H1 (cell line): ENCODE measurements at regions not wholly inside any gene's neighbourhood (a gene's known extent, or its start where the extent isn't known, plus 50 kb on each side); places are given as distances from the start of the nearest gene placed in this dataset.

Experiments
- CTCF ChIA-PET: fragments of 300-600 bp; sonication (Branson Sonifier 250); formaldehyde crosslinking; loops from one replicate; lab custom pipeline; 2021; ENCODE audit not compliant: partially characterized antibody; lab: Charles Lee
- POLR2A ChIA-PET: fragments of 300-600 bp; sonication (Branson Sonifier 250); formaldehyde crosslinking; loops from one replicate; lab custom pipeline; 2021; ENCODE audit warnings: inconsistent platforms; ENCODE audit not compliant: partially characterized antibody; lab: Charles Lee
- DNase-seq, 2 experiments: peaks; one replicate each; pipeline versions ENCODE4 v3.0.0 to v3.0.0-alpha.2; 2010 to 2022; ENCODE audit warnings: low spot score in 2 of 2, low read depth in 1 of 2, mixed read lengths in 1 of 2
- FAIRE-seq: peaks from 2 replicates; lab custom pipeline; 2011; peaks lifted over from hg19 to GRCh38; lab: Jason Lieb, UNC
- H2AFZ ChIP-seq: 2 replicates; pipeline ENCODE4 v1.8.1; 2012; ENCODE audit warnings: low read length, inconsistent platforms
- H2AK5ac ChIP-seq: 2 replicates; pipeline ENCODE4 v1.6.1; 2013; ENCODE audit warnings: low read depth, low read length
- H2BK120ac ChIP-seq: replicated peaks from 2 replicates; pipeline ENCODE3; 2013; ENCODE audit warnings: low read depth, low read length, inconsistent platforms
- H2BK12ac ChIP-seq: 2 replicates; pipeline ENCODE4 v1.6.1; 2013; ENCODE audit warnings: low read depth, low read length
- H2BK15ac ChIP-seq: 2 replicates; pipeline ENCODE4 v1.6.1; 2013; ENCODE audit warnings: low read length
- H2BK20ac ChIP-seq: 2 replicates; pipeline ENCODE4 v1.6.1; 2013; ENCODE audit warnings: low read length
- H2BK5ac ChIP-seq: 2 replicates; pipeline ENCODE4 v1.6.1; 2013; ENCODE audit warnings: low read depth, low read length
- H3K14ac ChIP-seq: 2 replicates; pipeline ENCODE4 v1.6.1; 2013; ENCODE audit warnings: inconsistent platforms; ENCODE audit not compliant: insufficient read length
- H3K18ac ChIP-seq: 2 replicates; pipeline ENCODE4 v1.6.1; 2013; ENCODE audit warnings: low read length; ENCODE audit errors: extremely low read depth
- H3K23ac ChIP-seq: 2 replicates; pipeline ENCODE4 v1.6.1; 2013; ENCODE audit warnings: inconsistent platforms; ENCODE audit not compliant: insufficient read length
- H3K23me2 ChIP-seq: 2 replicates; pipeline ENCODE4 v1.6.1; 2013; ENCODE audit warnings: low read depth, low read length
- H3K27ac ChIP-seq: 2 replicates; pipeline ENCODE4 v1.6.1; 2011; ENCODE audit warnings: low read depth, low read length, inconsistent platforms
- H3K27me3 ChIP-seq, 4 experiments: replicated peaks in 1 of 4; 1 replicate in 1 of 4; 2 replicates in 3 of 4; pipeline versions ENCODE4 v1.6.1 to v1.8.1; 2011 to 2013; ENCODE audit warnings: low read length in 3 of 4, mild to moderate bottlenecking in 3 of 4, inconsistent platforms in 2 of 4, mixed read lengths in 2 of 4, moderate library complexity in 1 of 4; ENCODE audit not compliant: control insufficient read depth in 3 of 4, insufficient read depth in 3 of 4; ENCODE audit errors: extremely low read depth in 1 of 4
- H3K36me3 ChIP-seq, 4 experiments: 2 replicates each; pipeline versions ENCODE4 v1.6.1 to v1.8.1; 2011 to 2013; ENCODE audit warnings: mild to moderate bottlenecking in 4 of 4, low read length in 3 of 4, moderate library complexity in 2 of 4, control low read depth in 1 of 4, inconsistent platforms in 1 of 4; ENCODE audit not compliant: insufficient read depth in 4 of 4, control insufficient read depth in 2 of 4
- H3K4ac ChIP-seq: replicated peaks from 2 replicates; pipeline ENCODE3; 2013; ENCODE audit warnings: low read length, low read depth, mixed read lengths, inconsistent platforms; ENCODE audit not compliant: insufficient read length
- H3K4me1 ChIP-seq, 4 experiments: replicated peaks in 1 of 4; 1 replicate in 1 of 4; 2 replicates in 3 of 4; pipeline versions ENCODE4 v1.6.1 to v1.8.1; 2011 to 2013; ENCODE audit warnings: low read length in 3 of 4, inconsistent platforms in 2 of 4, mixed read lengths in 1 of 4; ENCODE audit not compliant: insufficient read depth in 4 of 4, control insufficient read depth in 3 of 4
- H3K4me2 ChIP-seq, 2 experiments: 2 replicates each; pipeline versions ENCODE4 v1.6.1 to v1.8.1; 2011 to 2013; ENCODE audit warnings: low read depth in 2 of 2, low read length in 2 of 2, control low read depth in 1 of 2, inconsistent platforms in 1 of 2, mild to moderate bottlenecking in 1 of 2; ENCODE audit not compliant: insufficient read depth in 1 of 2
- H3K4me3 ChIP-seq, 4 experiments: fragments of 200-600, 300-600 bp in 1 of 4; sonication (generic), shearing (Covaris generic), sonication (Bioruptor Twin) in 1 of 4; 2 replicates each; pipeline versions ENCODE4 v1.5.1 to v1.8.1; 2011 to 2016; ENCODE audit warnings: low read length in 4 of 4, low read depth in 3 of 4, control low read depth in 2 of 4, inconsistent platforms in 2 of 4, mild to moderate bottlenecking in 2 of 4, mixed read lengths in 1 of 4, moderate library complexity in 1 of 4; ENCODE audit not compliant: insufficient read depth in 2 of 4; ENCODE audit errors: extremely low read depth in 1 of 4
- H3K56ac ChIP-seq: replicated peaks from 2 replicates; pipeline ENCODE3; 2013; ENCODE audit warnings: low read depth, mild to moderate bottlenecking, mixed read lengths, low read length, inconsistent platforms; ENCODE audit not compliant: insufficient read length
- H3K79me1 ChIP-seq: 2 replicates; pipeline ENCODE4 v1.6.1; 2013; ENCODE audit warnings: low read depth, low read length, control low read depth
- H3K79me2 ChIP-seq, 2 experiments: 2 replicates each; pipeline versions ENCODE4 v1.6.1 to v1.8.1; 2012 to 2013; ENCODE audit warnings: low read length in 2 of 2, mild to moderate bottlenecking in 2 of 2, inconsistent platforms in 1 of 2; ENCODE audit not compliant: insufficient read depth in 2 of 2, control insufficient read depth in 1 of 2
- H3K9ac ChIP-seq, 4 experiments: replicated peaks in 1 of 4; 1 replicate in 1 of 4; 2 replicates in 3 of 4; pipeline versions ENCODE4 v1.6.1 to v1.8.1; 2011 to 2013; ENCODE audit warnings: low read depth in 3 of 4, low read length in 3 of 4, control low read depth in 2 of 4, mild to moderate bottlenecking in 2 of 4, moderate library complexity in 2 of 4, inconsistent platforms in 1 of 4; ENCODE audit errors: extremely low read depth in 1 of 4
- H3K9me3 ChIP-seq, 2 experiments: 2 replicates each; pipeline versions ENCODE4 v1.6.1 to v1.8.1; 2012 to 2013; ENCODE audit warnings: mild to moderate bottlenecking in 2 of 2, moderate library complexity in 2 of 2, control low read depth in 1 of 2, inconsistent platforms in 1 of 2, low read depth in 1 of 2, low read length in 1 of 2, mixed read lengths in 1 of 2; ENCODE audit not compliant: insufficient read depth in 2 of 2
- H4K20me1 ChIP-seq, 2 experiments: replicated peaks in 1 of 2; 2 replicates each; pipeline versions ENCODE3 to v1.8.1; 2011 to 2013; ENCODE audit warnings: inconsistent platforms in 2 of 2, low read length in 2 of 2, mild to moderate bottlenecking in 1 of 2; ENCODE audit not compliant: insufficient read depth in 2 of 2, control insufficient read depth in 1 of 2
- H4K5ac ChIP-seq: 2 replicates; pipeline ENCODE4 v1.6.1; 2013; ENCODE audit warnings: low read length, low read depth, mixed read lengths, inconsistent platforms; ENCODE audit not compliant: insufficient read length
- H4K8ac ChIP-seq: 2 replicates; pipeline ENCODE4 v1.8.0; 2013; ENCODE audit warnings: mild to moderate bottlenecking, moderate library complexity, low read length, inconsistent platforms; ENCODE audit not compliant: insufficient read depth; ENCODE audit errors: extremely low read depth
- H4K91ac ChIP-seq: replicated peaks from 2 replicates; pipeline ENCODE3; 2013; ENCODE audit warnings: low read length, mixed read lengths, inconsistent platforms; ENCODE audit not compliant: insufficient read length
- CBX5 ChIP-seq: fragments of 300-800, 300-1000 bp; sonication (generic); IDR thresholded peaks from 2 replicates; pipeline ENCODE4 v1.7.1; 2016; ENCODE audit warnings: antibody characterized with exemption, low read length, low read depth
- CEBPB ChIP-seq: IDR thresholded peaks from 2 replicates; pipeline ENCODE4 v1.6.1; 2012; ENCODE audit warnings: low read depth, low read length
- EZH2 ChIP-seq: fragments of 200-600 bp; sonication (generic); IDR thresholded peaks from 2 replicates; pipeline ENCODE4 v1.7.1; 2012; ENCODE audit warnings: low read depth, mild to moderate bottlenecking, moderate library complexity, low read length, inconsistent platforms; ENCODE audit not compliant: severe bottlenecking
- HDAC2 ChIP-seq, 2 experiments: fragments of 300-600 bp in 1 of 2; sonication (generic) in 1 of 2; IDR thresholded peaks; 2 replicates each; pipeline ENCODE4 v1.6.1; 2011 to 2012; ENCODE audit warnings: low read depth in 2 of 2, low read length in 2 of 2, mild to moderate bottlenecking in 2 of 2, moderate library complexity in 2 of 2, borderline replicate concordance in 1 of 2, inconsistent platforms in 1 of 2
- JUN ChIP-seq: IDR thresholded peaks from 2 replicates; pipeline ENCODE4 v1.6.1; 2011; ENCODE audit warnings: low read depth, mild to moderate bottlenecking, improper control_type of control experiment, low read length
- POLR2A ChIP-seq, 2 experiments: IDR thresholded peaks; 1 replicate in 1 of 2; 2 replicates in 1 of 2; pipeline ENCODE4 v1.6.1; 2011; ENCODE audit warnings: low read depth in 2 of 2, low read length in 2 of 2, mild to moderate bottlenecking in 2 of 2; ENCODE audit errors: control extremely low read depth in 1 of 2
- RFX5 ChIP-seq: IDR thresholded peaks from 2 replicates; pipeline ENCODE4 v1.6.1; 2011; ENCODE audit warnings: low read depth, low read length, improper control_type of control experiment, borderline replicate concordance
- RXRA ChIP-seq: IDR thresholded peaks from 2 replicates; pipeline ENCODE4 v1.6.1; 2011; ENCODE audit warnings: low read depth, mild to moderate bottlenecking, low read length, moderate library complexity; ENCODE audit not compliant: insufficient read depth
- SAP30 ChIP-seq: fragments of 300-600 bp; sonication (generic); IDR thresholded peaks from 2 replicates; pipeline ENCODE4 v1.7.1; 2012; ENCODE audit warnings: low read length, moderate library complexity, mild to moderate bottlenecking, inconsistent platforms; ENCODE audit not compliant: insufficient read depth, insufficient replicate concordance
- SIX5 ChIP-seq: IDR thresholded peaks from 2 replicates; pipeline ENCODE4 v1.6.1; 2011; ENCODE audit warnings: mild to moderate bottlenecking, low read depth, low read length
- SP2 ChIP-seq: IDR thresholded peaks from 2 replicates; pipeline ENCODE4 v1.6.1; 2012; ENCODE audit warnings: mild to moderate bottlenecking, low read length, inconsistent platforms
- SP4 ChIP-seq: IDR thresholded peaks from 2 replicates; pipeline ENCODE4 v1.6.1; 2012; ENCODE audit warnings: low read length, inconsistent platforms
- SRF ChIP-seq: IDR thresholded peaks from 2 replicates; pipeline ENCODE4 v1.6.1; 2011; ENCODE audit warnings: mild to moderate bottlenecking, low read depth, low read length, moderate library complexity
- TBP ChIP-seq: IDR thresholded peaks from 2 replicates; pipeline ENCODE4 v1.6.1; 2011; ENCODE audit warnings: low read depth, low read length, improper control_type of control experiment
- YY1 ChIP-seq: IDR thresholded peaks from 2 replicates; pipeline ENCODE4 v1.6.1; 2011; ENCODE audit warnings: low read depth, mild to moderate bottlenecking, low read length
- WGBS, 2 experiments: shearing (Covaris generic) in 1 of 2; methylation state at CpG; one replicate each; pipeline versions ENCODE4 v1.1.6 to v1.1.7; 2013 to 2015; ENCODE audit warnings: low lambda C conversion rate in 2 of 2, mixed read lengths in 2 of 2, inconsistent platforms in 1 of 2, low coverage in 1 of 2, missing lambda C conversion rate in 1 of 2; ENCODE audit not compliant: insufficient replicate concordance in 2 of 2, insufficient coverage in 1 of 2, insufficient read length in 1 of 2; ENCODE audit errors: extremely low coverage in 1 of 2, missing lambda C conversion rate in 1 of 2; 5-methylcytosine and 5-hydroxymethylcytosine counted together
- TF ChIP-seq, protein P1 (sequence below): IDR thresholded peaks from 2 replicates; pipeline ENCODE4 v1.6.1; 2011; ENCODE audit warnings: low read depth, mild to moderate bottlenecking, low read length; ENCODE audit not compliant: insufficient read depth

DNA sequence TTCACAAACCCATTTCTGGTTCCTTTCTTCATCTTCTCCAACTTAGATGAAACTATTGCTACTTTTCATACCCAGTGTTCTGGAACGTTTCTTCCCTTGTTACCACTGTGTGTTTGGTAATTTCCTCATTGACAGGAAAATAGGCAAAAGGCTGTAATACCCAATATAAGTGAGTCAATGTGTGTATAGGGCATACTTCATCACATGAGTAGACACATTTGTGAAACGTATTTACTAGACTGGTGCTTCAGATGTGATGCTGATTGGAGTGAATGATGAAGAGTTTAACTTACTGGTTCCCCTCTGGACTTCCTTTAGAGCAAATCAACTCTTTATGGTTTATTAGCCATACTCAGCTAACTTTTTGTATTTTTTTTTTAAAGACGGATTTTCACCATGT is 195.1 kb upstream of the ATP6AP2 start:
- Histone ChIP-seq H2BK15ac (no peak overlapping the region), H3K14ac (no peak overlapping the region), H3K4me3 (no peak overlapping the region), H2BK20ac (no peak overlapping the region), H3K4me1 (peaks cover 0 to 3% (median 1%) of the 10 kb centered on the region in 4 experiments; a peak in 2 of 7 replicates), H2AK5ac (no peak overlapping the region), H3K36me3 (no peaks in the 10 kb centered on the region), H3K9ac (no peak overlapping the region), H2AFZ (no peak overlapping the region), H3K79me2 (no peaks in the 10 kb centered on the region), H3K18ac (no peak overlapping the region), H3K4ac (no peak overlapping the region), H2BK5ac (no peak overlapping the region), H3K23me2 (no peaks in the 10 kb centered on the region), H3K56ac (no peak overlapping the region), H4K20me1 (no peaks in the 10 kb centered on the region), H4K5ac (no peak overlapping the region), H2BK12ac (no peak overlapping the region), H3K27me3 (no peaks in the 10 kb centered on the region), H3K79me1 (no peaks in the 10 kb centered on the region), H4K8ac (no peak overlapping the region), H3K4me2 (no peak overlapping the region), H3K23ac (no peak overlapping the region), H4K91ac (no peak overlapping the region), H3K27ac (no peak overlapping the region), H2BK120ac (no peak overlapping the region), H3K9me3 (no peaks in the 10 kb centered on the region)
- 77% methylated on average over 3 of the region's 3 CpGs; no CpG with 5 or more reads in 1 of the 2 experiments for WGBS, 2 experiments
- FAIRE-seq (no peak), DNase-seq (no peak)
- ChIA-PET CTCF (no interaction called here), POLR2A (no interaction called here)
- TF ChIP-seq POLR2A (IDR thresholded peaks at IDR 0.05; ENCODE audit: control extremely low read depth in 1 of 2, low read depth in 2 of 2, low read length in 2 of 2) (no peak), SAP30 (no peak), EZH2 (no peak), CEBPB (no peak), YY1 (no peak), RFX5 (no peak), TBP (no peak), SRF (no peak), SP2 (no peak), RXRA (no peak), JUN (no peak), HDAC2 (IDR thresholded peaks at IDR 0.05; ENCODE audit: borderline replicate concordance in 1 of 2, low read depth in 2 of 2, low read length in 2 of 2) (no peak), CBX5 (no peak), SP4 (no peak), SIX5 (no peak)
- TF ChIP-seq, protein P1, sequence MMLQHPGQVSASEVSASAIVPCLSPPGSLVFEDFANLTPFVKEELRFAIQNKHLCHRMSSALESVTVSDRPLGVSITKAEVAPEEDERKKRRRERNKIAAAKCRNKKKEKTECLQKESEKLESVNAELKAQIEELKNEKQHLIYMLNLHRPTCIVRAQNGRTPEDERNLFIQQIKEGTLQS: no peak
